HFFc6 (cell line): ENCODE measurements at regions not wholly inside any gene's neighbourhood (a gene's known extent, or its start where the extent isn't known, plus 50 kb on each side); places are given as distances from the start of the nearest gene placed in this dataset.
A peak's percentile ranks its signal among the peaks of the same experiment; 100 is the strongest.

Experiments used
- DNase-seq: peaks from one replicate; pipeline ENCODE4 v3.0.0-alpha.2; 2018
- H3K27ac Mint-ChIP-seq: 2 replicates; pipeline ENCODE4 v1.8.0; 2020; ENCODE audit warnings: mild to moderate bottlenecking, mixed read lengths
- H3K27me3 Mint-ChIP-seq: 2 replicates; pipeline ENCODE4 v1.8.0; 2021; ENCODE audit warnings: mild to moderate bottlenecking, moderate library complexity, mixed read lengths; ENCODE audit not compliant: insufficient read depth
- H3K36me3 Mint-ChIP-seq: 2 replicates; pipeline ENCODE4 v1.8.0; 2021; ENCODE audit warnings: low read depth, mixed read lengths
- H3K4me1 Mint-ChIP-seq: 2 replicates; pipeline ENCODE4 v1.8.0; 2020; ENCODE audit warnings: low read depth, mixed read lengths
- H3K4me3 Mint-ChIP-seq: 2 replicates; pipeline ENCODE4 v1.8.0; 2020; ENCODE audit warnings: mild to moderate bottlenecking, moderate library complexity, mixed read lengths
- H3K9me3 Mint-ChIP-seq: 2 replicates; pipeline ENCODE4 v1.8.0; 2020; ENCODE audit warnings: mild to moderate bottlenecking, mixed read lengths
- TF ChIP-seq, protein P1 (sequence below): fragments of 200-600 bp; sonication (generic); IDR thresholded peaks from 2 replicates; pipeline ENCODE4 v1.5.0; 2021; ENCODE audit warnings: antibody characterized with exemption, mild to moderate bottlenecking

GRCh38 chr3:30438126-30438525, 168.3 kb upstream of the TGFBR2 start:
- H3K27me3 Mint-ChIP-seq = no peaks in the 10 kb centered on the region
- H3K9me3 Mint-ChIP-seq = peaks cover 5% of the 10 kb centered on the region; the same call in 1 of the 2 replicates
- DNase-seq = no peak
- no peak overlapping the region for H3K4me3 Mint-ChIP-seq
- no peak overlapping the region for H3K27ac Mint-ChIP-seq
- peaks cover 51% of the 10 kb centered on the region for H3K4me1 Mint-ChIP-seq
- H3K36me3 Mint-ChIP-seq = peaks cover 16% of the 10 kb centered on the region
- TF ChIP-seq, protein P1, sequence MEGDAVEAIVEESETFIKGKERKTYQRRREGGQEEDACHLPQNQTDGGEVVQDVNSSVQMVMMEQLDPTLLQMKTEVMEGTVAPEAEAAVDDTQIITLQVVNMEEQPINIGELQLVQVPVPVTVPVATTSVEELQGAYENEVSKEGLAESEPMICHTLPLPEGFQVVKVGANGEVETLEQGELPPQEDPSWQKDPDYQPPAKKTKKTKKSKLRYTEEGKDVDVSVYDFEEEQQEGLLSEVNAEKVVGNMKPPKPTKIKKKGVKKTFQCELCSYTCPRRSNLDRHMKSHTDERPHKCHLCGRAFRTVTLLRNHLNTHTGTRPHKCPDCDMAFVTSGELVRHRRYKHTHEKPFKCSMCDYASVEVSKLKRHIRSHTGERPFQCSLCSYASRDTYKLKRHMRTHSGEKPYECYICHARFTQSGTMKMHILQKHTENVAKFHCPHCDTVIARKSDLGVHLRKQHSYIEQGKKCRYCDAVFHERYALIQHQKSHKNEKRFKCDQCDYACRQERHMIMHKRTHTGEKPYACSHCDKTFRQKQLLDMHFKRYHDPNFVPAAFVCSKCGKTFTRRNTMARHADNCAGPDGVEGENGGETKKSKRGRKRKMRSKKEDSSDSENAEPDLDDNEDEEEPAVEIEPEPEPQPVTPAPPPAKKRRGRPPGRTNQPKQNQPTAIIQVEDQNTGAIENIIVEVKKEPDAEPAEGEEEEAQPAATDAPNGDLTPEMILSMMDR = no peak

DNA sequence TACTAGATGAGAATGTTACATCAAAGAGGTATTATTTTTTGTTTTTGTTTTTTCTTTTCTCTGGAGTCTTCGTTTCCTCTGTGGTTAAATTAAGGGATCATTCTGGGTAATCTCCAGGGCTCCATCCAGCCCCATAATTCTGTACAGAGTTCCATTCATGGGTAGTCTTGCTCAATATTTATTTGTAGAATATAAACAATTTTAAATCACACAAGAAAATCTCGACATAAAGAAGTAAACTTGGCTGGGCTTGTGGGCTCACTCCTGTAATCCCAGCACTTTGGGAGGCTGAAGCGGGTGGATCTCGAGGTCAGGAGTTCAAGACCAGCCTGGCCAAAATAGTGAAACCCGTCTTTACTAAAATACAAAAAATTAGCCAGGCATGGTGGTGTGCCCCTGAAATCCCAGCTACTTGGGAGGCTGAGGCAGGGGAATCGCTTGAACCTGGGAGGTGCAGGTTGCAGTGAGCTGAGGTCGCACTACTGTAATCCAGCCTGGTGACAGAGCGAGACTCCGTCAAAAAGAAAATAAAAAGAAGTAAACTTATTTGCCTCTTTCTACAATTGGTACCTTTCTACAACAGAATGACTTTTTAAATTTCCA, 166.8 kb upstream of the TGFBR2 start:
- H3K27ac Mint-ChIP-seq = no peak overlapping the region
- peaks cover 16% of the 10 kb centered on the region for H3K36me3 Mint-ChIP-seq
- no peak for DNase-seq
- peaks cover 5% of the 10 kb centered on the region; the same call in 1 of the 2 replicates for H3K9me3 Mint-ChIP-seq
- no peaks in the 10 kb centered on the region for H3K27me3 Mint-ChIP-seq
- no peak overlapping the region for H3K4me3 Mint-ChIP-seq
- peaks cover 51% of the 10 kb centered on the region for H3K4me1 Mint-ChIP-seq
- TF ChIP-seq, protein P1 = no peak

DNA sequence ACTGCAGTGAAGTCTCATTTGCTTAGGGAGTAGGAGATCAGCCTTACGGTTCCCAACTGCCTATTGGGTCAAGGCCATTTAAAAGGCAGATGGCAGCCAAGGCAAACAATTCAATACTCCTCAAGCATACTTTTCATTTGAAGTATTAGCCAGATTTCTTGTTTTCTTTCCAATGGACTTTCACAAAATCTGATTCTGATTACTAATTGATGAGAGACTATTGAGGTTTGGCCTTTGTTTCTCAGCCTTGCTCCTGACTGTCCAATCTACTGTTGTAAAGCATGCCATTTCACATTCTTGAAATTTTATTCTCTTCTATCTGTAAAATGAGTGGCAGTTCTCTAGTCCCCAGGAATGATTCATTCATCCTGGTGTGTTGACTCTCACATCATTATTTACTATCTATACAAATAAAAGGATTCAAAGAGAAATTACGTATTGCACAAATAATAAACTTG, 166.2 kb upstream of the TGFBR2 start:
- H3K9me3 Mint-ChIP-seq = peaks cover 5% of the 10 kb centered on the region; the same call in 1 of the 2 replicates
- DNase-seq = peak; percentile 33
- no peaks in the 10 kb centered on the region for H3K27me3 Mint-ChIP-seq
- TF ChIP-seq, protein P1 = no peak
- H3K36me3 Mint-ChIP-seq = peaks cover 16% of the 10 kb centered on the region
- peaks cover 46% of the 10 kb centered on the region for H3K4me1 Mint-ChIP-seq
- H3K4me3 Mint-ChIP-seq = no peak overlapping the region
- no peak overlapping the region; the same call in 1 of the 2 replicates for H3K27ac Mint-ChIP-seq

GRCh38 chr3:30440880-30441279, 165.5 kb upstream of the TGFBR2 start:
- Mint-ChIP-seq H3K27me3 (no peaks in the 10 kb centered on the region), H3K4me1 (peaks cover 39% of the 10 kb centered on the region)
- no peak for DNase-seq

GRCh38 chr3:30443756-30444673, 162.4 kb upstream of the TGFBR2 start:
- Mint-ChIP-seq H3K27ac (no peak overlapping the region), H3K4me3 (no peak overlapping the region), H3K36me3 (peaks cover 16% of the 10 kb centered on the region), H3K9me3 (peaks cover 5% of the 10 kb centered on the region; the same call in 1 of the 2 replicates), H3K4me1 (peaks cover 37% of the 10 kb centered on the region), H3K27me3 (no peaks in the 10 kb centered on the region)
- DNase-seq = no peak
- TF ChIP-seq, protein P1 = no peak

More at GRCh38 chr3:30440880-30441279, 165.5 kb upstream of the TGFBR2 start:
- TF ChIP-seq, protein P1 = no peak
- H3K36me3 Mint-ChIP-seq = peaks cover 16% of the 10 kb centered on the region
- H3K9me3 Mint-ChIP-seq = peaks cover 5% of the 10 kb centered on the region; the same call in 1 of the 2 replicates
- no peak overlapping the region for H3K27ac Mint-ChIP-seq
- H3K4me3 Mint-ChIP-seq = no peak overlapping the region
